ENCODE measurements at regions not wholly inside any gene's neighbourhood (a gene's known extent, or its start where the extent isn't known, plus 50 kb on each side); places are given as distances from the start of the nearest gene placed in this dataset.

DNA sequence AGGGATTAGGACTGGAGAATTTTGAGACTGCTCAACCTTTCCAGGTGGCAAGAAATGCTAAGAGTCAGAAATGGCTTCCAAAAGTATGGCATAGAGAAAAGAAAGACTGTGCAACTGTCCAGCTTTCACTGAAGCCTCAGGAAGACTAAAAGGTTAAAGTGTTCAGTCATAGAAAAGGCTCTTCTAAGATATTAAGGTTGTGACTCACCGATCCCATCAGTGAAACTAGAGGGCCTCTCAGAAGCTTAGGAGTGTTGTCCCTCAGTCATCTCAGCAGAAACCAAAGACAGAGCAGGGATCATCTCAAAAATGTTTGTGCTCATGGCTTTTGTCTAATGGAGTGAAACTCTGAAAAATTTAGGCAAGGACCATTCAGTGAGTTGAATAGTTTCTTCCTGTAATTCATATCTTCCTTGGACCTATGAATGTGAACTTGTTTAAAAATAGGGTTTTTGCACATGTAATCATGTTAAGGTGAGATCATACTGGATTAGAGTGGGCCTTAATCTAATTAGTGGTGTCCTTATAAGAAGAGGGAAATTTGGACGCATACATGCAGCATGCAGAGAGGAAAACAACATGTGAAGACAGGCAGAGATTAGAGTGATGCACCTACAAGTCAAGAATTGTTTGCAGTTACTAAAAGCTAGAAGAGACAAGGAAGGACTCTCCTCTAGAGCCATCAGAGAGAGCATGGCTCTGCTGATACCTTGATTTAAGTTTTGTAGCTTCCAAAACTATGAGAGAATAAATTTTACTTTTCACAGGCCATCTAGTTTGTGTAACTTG, 71.3 kb downstream of the RPE65 start:
- peak; percentile 69 for DNase-seq (ENCODE audit: low read depth)
- TF ChIP-seq CTCF (conservative IDR thresholded peaks at IDR 0.05; ENCODE audit: control insufficient read depth, insufficient read depth, low read depth, low read length) = no peak
- no peak overlapping the region for H3K4me3 ChIP-seq (ENCODE audit: control insufficient read depth, low read depth, low read length)

DNA sequence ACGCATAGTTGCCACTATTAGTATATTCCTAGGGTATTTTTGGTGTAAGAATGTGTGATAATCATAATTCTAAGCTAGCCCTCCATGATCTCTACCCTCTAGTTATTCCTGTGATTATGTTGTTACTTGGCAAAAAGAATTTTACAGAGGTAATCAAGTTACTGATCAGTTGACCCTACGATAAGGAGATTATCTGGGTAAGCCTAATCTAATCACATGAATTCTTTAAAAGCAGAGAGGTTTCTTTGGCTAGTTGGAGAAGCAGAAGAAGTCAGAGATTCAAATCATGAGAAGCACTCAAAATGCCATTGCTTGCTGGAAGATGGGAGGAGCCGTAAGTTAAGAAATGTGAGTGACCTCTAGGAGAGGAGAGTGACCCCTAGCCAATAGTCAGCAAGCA, 72.7 kb downstream of the RPE65 start:
- no peak overlapping the region for H3K4me3 ChIP-seq (ENCODE audit: control insufficient read depth, low read depth, low read length)
- TF ChIP-seq CTCF (conservative IDR thresholded peaks at IDR 0.05; ENCODE audit: control insufficient read depth, insufficient read depth, low read depth, low read length) = no peak
- no peak for DNase-seq (ENCODE audit: low read depth)

- H3K4me3 ChIP-seq (ENCODE audit: control insufficient read depth, low read depth, low read length) = no peak overlapping the region
- DNase-seq (ENCODE audit: low read depth) = no peak
- TF ChIP-seq CTCF (conservative IDR thresholded peaks at IDR 0.05; ENCODE audit: control insufficient read depth, insufficient read depth, low read depth, low read length) = no peak
Measured at GRCh38 chr1:68376441-68376840, 73.3 kb downstream of the RPE65 start.

GRCh38 chr1:68375919-68376318, 73.8 kb downstream of the RPE65 start:
- peak; percentile 46 for DNase-seq (ENCODE audit: low read depth)
- H3K4me3 ChIP-seq (ENCODE audit: control insufficient read depth, low read depth, low read length) = no peak overlapping the region

GRCh38 chr1:68373173-68373572, 76.6 kb downstream of the RPE65 start:
- DNase-seq (ENCODE audit: low read depth) = no peak
- no peak for TF ChIP-seq CTCF (conservative IDR thresholded peaks at IDR 0.05; ENCODE audit: control insufficient read depth, insufficient read depth, low read depth, low read length)
- H3K4me3 ChIP-seq (ENCODE audit: control insufficient read depth, low read depth, low read length) = no peak overlapping the region

More at GRCh38 chr1:68375919-68376318, 73.8 kb downstream of the RPE65 start:
- TF ChIP-seq CTCF (conservative IDR thresholded peaks at IDR 0.05; ENCODE audit: control insufficient read depth, insufficient read depth, low read depth, low read length) = no peak

GRCh38 chr1:68372487-68372886, 77.3 kb downstream of the RPE65 start:
- no peak overlapping the region for H3K4me3 ChIP-seq (ENCODE audit: control insufficient read depth, low read depth, low read length)
- no peak for DNase-seq (ENCODE audit: low read depth)
- TF ChIP-seq CTCF (conservative IDR thresholded peaks at IDR 0.05; ENCODE audit: control insufficient read depth, insufficient read depth, low read depth, low read length) = no peak

Data from fibroblast of mammary gland (primary cell).